ENCODE measurements at regions not wholly inside any gene's neighbourhood (a gene's known extent, or its start where the extent isn't known, plus 50 kb on each side); places are given as distances from the start of the nearest gene placed in this dataset.

DNA sequence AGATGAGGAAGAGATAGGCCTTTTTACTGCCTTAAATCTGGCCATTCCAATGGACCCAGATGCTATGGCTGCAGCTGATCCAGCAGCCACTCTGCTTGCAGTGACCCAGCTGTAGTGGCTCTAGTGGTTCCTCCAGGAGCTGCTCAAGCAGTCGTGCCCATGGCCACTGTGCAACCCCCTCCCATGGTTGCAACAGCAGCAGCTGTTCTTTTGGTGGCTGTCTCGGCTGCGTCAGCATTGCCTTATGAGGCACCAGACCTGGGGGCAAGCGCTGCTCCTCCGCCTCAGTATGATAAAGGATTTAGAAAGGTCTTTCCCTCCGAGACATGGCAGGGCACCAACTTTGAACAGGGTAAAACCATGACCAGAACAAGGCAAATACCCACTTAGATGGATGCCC is 384.9 kb upstream of the DCC start:
- TF ChIP-seq, protein P1, sequence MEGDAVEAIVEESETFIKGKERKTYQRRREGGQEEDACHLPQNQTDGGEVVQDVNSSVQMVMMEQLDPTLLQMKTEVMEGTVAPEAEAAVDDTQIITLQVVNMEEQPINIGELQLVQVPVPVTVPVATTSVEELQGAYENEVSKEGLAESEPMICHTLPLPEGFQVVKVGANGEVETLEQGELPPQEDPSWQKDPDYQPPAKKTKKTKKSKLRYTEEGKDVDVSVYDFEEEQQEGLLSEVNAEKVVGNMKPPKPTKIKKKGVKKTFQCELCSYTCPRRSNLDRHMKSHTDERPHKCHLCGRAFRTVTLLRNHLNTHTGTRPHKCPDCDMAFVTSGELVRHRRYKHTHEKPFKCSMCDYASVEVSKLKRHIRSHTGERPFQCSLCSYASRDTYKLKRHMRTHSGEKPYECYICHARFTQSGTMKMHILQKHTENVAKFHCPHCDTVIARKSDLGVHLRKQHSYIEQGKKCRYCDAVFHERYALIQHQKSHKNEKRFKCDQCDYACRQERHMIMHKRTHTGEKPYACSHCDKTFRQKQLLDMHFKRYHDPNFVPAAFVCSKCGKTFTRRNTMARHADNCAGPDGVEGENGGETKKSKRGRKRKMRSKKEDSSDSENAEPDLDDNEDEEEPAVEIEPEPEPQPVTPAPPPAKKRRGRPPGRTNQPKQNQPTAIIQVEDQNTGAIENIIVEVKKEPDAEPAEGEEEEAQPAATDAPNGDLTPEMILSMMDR (IDR thresholded peaks at IDR 0.05) = no peak
- no peak for TF ChIP-seq EP300 (IDR thresholded peaks at IDR 0.05)

Measured in ovary (tissue), 3 donors.